ENCODE measurements at regions not wholly inside any gene's neighbourhood (a gene's known extent, or its start where the extent isn't known, plus 50 kb on each side); places are given as distances from the start of the nearest gene placed in this dataset.

- DNase-seq (ENCODE audit: low read depth in 1 of 2, low spot score in 1 of 2), result no peak
These were observed 566.0 kb upstream of the ARGLU1 start for GRCh38 chr13:107133950-107134349.

GRCh38 chr13:107130566-107130965 lies 562.6 kb upstream of the ARGLU1 start:
- DNase-seq (ENCODE audit: low read depth in 1 of 2, low spot score in 1 of 2), result no peak

GRCh38 chr13:107124730-107125129 lies 556.8 kb upstream of the ARGLU1 start:
- DNase-seq (ENCODE audit: low read depth in 1 of 2, low spot score in 1 of 2), result no peak

GRCh38 chr13:107124129-107124718 lies 556.3 kb upstream of the ARGLU1 start:
- no peak for DNase-seq (ENCODE audit: low read depth in 1 of 2, low spot score in 1 of 2)

GRCh38 chr13:107121793-107122192 lies 553.9 kb upstream of the ARGLU1 start:
- DNase-seq (ENCODE audit: low read depth in 1 of 2, low spot score in 1 of 2), result no peak

GRCh38 chr13:107119989-107120881 lies 552.3 kb upstream of the ARGLU1 start:
- DNase-seq (ENCODE audit: low read depth in 1 of 2, low spot score in 1 of 2), result no peak

- no peak for DNase-seq (ENCODE audit: low read depth in 1 of 2, low spot score in 1 of 2)
These were observed 550.6 kb upstream of the ARGLU1 start for GRCh38 chr13:107118506-107118905.

- DNase-seq (ENCODE audit: low read depth in 1 of 2, low spot score in 1 of 2), result no peak
These were observed 549.5 kb upstream of the ARGLU1 start for GRCh38 chr13:107117327-107118012.

- DNase-seq (ENCODE audit: low read depth in 1 of 2, low spot score in 1 of 2), result no peak
These were observed 545.5 kb upstream of the ARGLU1 start for GRCh38 chr13:107113387-107113786.

- no peak for DNase-seq (ENCODE audit: low read depth in 1 of 2, low spot score in 1 of 2)
These were observed 543.3 kb upstream of the ARGLU1 start for GRCh38 chr13:107111248-107111647.

- no peak for DNase-seq (ENCODE audit: low read depth in 1 of 2, low spot score in 1 of 2)
These were observed 536.7 kb upstream of the ARGLU1 start for GRCh38 chr13:107104631-107105030.

- DNase-seq (ENCODE audit: low read depth in 1 of 2, low spot score in 1 of 2), result no peak
These were observed 534.7 kb upstream of the ARGLU1 start for GRCh38 chr13:107102676-107103075.

GRCh38 chr13:107099661-107100060 lies 531.7 kb upstream of the ARGLU1 start:
- no peak for DNase-seq (ENCODE audit: low read depth in 1 of 2, low spot score in 1 of 2)

GRCh38 chr13:107097916-107098315 lies 530.0 kb upstream of the ARGLU1 start:
- DNase-seq (ENCODE audit: low read depth in 1 of 2, low spot score in 1 of 2), result no peak

- DNase-seq (ENCODE audit: low read depth in 1 of 2, low spot score in 1 of 2), result no peak
These were observed 527.9 kb upstream of the ARGLU1 start for GRCh38 chr13:107095876-107096275.

- no peak for DNase-seq (ENCODE audit: low read depth in 1 of 2, low spot score in 1 of 2)
These were observed 523.9 kb upstream of the ARGLU1 start for GRCh38 chr13:107091861-107092260.

GRCh38 chr13:107091428-107091827 lies 523.5 kb upstream of the ARGLU1 start:
- DNase-seq (ENCODE audit: low read depth in 1 of 2, low spot score in 1 of 2), result no peak

- DNase-seq (ENCODE audit: low read depth in 1 of 2, low spot score in 1 of 2), result no peak
These were observed 520.1 kb upstream of the ARGLU1 start for GRCh38 chr13:107088061-107088460.

- DNase-seq (ENCODE audit: low read depth in 1 of 2, low spot score in 1 of 2), result no peak
These were observed 511.6 kb upstream of the ARGLU1 start for GRCh38 chr13:107079423-107080049.

GRCh38 chr13:107078229-107078765 lies 510.4 kb upstream of the ARGLU1 start:
- no peak for DNase-seq (ENCODE audit: low read depth in 1 of 2, low spot score in 1 of 2)

GRCh38 chr13:107076801-107077200 lies 508.9 kb upstream of the ARGLU1 start:
- no peak for DNase-seq (ENCODE audit: low read depth in 1 of 2, low spot score in 1 of 2)
